Iris pigment epithelial cell (primary cell): ENCODE measurements at regions not wholly inside any gene's neighbourhood (a gene's known extent, or its start where the extent isn't known, plus 50 kb on each side); places are given as distances from the start of the nearest gene placed in this dataset.
"Not testable (repeated sequence)": the region's sequence is repeated elsewhere in the genome, so short reads cannot be mapped to it uniquely, and the experiment has no call there.

Experiments used
- DNase-seq: peaks from one replicate; pipeline ENCODE4 v3.0.0-alpha.2; 2011; ENCODE audit warnings: low read depth

DNA sequence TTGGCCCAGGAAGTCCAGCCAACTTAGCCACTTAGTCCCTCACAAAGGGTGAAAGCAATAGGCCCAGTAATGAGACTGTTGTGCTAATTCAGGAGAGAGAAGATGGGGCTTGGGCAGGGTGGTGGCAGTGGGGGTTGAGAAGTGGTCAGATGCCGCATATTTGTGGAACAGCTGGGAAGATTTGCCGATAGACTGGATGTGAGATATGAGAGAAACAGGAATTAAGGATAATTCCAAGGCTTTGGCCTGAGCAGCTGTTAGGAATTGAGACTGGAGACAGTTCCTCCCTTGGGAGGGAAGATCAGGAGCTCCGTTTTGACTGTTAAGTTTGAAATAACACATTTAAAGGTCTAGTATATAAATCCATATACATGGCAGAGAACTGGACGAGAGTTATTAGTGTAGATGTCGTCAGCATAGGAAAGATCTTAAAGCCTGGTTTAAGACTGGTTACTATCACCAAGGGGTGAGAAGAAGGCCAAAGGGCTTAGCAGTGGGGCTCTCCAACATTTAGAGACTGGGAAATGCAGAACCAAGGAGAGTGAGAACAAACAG, 323.7 kb upstream of the FAM78B start:
- DNase-seq, result no peak

DNA sequence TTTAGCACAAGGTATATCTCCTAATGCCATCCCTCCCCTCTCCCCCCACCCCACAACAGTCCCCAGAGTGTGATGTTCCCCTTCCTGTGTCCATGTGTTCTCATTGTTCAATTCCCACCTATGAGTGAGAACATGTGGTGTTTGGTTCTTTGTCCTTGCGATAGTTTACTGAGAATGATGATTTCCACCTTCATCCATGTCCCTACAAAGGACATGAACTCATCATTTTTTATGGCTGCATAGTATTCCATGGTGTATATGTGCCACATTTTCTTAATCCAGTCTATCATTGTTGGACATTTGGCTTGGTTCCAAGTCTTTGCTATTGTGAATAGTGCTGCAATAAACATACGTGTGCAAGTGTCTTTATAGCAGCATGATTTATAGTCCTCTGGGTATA, 327.0 kb upstream of the FAM78B start:
- DNase-seq, result not testable (repeated sequence)

DNA sequence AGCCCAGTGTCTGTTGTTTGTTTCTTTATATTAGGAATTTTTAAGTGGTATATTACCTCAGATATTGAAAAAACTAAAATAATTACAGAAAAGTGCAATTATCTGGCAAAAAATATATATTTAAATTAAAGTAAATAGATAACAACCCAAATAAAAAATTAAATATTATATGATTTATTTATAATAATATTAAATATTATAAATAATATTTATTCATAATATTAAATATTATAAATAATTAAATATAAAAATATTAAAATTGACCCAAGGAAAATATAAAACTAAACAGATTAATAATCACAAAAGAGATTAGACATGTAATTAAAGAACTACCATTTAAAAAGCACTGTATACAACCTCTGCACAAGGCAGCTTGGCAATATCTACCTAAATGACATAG, 331.9 kb upstream of the POGK start:
- DNase-seq, result no peak

DNA sequence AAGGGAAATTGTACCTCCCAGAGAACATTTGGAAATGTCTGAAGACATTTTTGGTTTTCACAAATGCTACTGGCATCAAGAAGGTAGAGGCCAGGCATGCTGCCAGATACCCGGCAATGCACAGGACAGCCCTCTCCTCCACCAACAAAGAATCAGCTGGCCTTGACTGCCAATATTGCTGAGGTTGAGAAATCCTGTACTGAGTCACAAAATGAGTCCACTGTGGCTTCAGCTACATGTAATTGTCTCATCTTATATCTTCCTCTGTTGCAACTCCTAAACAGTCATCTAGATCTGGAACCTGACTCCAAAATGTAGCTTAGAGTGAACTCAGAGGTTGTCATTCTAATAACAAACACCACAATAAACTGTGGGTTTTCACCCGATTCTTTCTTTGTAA, 327.5 kb upstream of the POGK start:
- no peak for DNase-seq

DNA sequence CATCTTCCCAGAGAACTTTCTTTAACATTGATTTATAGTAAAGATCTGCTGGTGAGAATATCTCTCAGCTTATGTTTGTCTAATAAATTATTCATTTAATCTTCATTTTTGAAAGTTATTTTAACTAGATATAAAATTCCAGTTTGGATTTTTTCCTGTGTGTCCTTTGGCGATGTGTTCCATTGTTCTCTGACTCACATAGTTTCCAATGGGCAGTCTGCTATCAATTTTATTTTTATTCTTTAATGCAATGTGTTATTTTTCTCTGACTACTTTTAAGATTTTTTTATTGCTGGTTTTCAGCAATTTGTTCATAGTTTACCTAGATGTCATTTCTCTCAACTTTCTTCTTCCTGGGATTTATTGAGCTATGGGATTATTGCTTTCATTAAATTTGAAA, 325.2 kb upstream of the POGK start:
- DNase-seq, result no peak

DNA sequence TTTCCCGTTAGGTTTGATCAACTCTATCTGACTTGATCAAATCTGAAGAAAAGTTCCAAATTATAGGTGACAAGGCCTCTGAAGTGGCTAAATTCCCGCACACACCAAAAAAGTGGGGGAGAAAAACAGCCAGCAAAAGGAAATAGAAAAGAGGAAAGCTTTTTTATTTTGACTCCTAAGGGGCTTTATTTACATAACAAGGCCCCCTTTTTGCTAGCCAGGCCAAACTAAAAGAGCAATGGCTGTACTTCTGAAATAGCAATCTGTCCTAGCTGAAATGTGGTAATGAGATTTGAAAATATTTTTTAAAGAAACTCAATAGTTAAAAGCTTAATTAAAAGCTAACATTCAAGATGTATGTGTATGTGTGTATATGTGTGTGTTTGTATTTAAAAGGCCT, 311.5 kb upstream of the POGK start:
- no peak for DNase-seq

DNA sequence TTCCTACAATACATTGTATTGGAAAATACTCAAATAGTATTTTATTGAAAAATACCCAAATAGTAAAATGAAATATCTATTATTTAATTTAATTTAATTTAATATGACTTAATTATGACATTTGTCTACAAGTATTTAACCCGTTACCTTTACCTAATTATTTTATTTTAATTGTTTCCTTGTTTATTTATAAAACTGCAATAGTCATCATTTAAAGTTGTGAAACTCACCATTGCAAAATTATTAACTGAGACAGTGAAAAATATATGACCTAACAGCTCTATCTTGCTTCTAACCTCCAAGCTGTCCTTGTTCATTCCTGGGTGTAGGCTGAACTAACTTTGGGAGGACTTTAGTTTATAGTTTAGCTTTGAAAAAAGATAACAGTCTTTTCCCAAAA, 300.6 kb upstream of the POGK start:
- no peak for DNase-seq

DNA sequence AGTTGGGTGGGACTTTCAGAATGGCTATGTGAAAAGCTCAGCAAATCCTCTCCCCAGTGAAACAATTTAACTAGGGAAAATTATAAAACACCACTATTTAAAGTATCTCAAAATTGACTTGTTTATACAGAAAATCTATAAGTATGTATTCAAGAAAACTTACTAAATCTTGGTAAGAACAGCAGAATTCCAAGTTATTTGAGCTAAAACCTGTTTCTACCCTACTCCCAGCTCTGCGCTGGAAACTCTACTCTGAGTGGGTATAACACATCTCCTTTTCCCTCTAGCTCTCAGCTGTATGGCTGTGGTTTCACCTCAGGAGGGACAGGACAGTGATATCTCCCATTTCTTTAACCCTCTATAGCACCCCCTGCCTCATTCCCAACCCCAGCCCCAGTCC, 295.2 kb upstream of the POGK start:
- no peak for DNase-seq

DNA sequence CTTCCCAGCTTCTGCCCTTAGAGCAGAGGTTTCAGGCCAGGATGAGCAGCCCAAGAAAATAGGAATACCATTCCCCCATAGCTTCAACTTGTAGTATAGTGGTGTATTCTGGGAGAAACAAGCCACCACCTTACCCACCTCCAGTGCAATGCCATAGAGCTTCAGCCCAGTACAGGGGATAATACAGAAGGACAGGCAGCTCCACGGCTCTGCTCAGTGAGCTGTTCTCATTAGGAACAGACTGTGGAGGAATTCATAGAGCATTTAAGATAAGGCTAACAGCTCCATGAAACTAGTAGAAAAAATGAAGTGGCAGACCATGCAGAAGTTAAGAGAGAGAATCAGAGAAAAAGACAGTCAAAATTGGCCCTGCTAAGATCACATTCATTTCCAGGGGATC, 294.7 kb upstream of the POGK start:
- DNase-seq, result no peak

DNA sequence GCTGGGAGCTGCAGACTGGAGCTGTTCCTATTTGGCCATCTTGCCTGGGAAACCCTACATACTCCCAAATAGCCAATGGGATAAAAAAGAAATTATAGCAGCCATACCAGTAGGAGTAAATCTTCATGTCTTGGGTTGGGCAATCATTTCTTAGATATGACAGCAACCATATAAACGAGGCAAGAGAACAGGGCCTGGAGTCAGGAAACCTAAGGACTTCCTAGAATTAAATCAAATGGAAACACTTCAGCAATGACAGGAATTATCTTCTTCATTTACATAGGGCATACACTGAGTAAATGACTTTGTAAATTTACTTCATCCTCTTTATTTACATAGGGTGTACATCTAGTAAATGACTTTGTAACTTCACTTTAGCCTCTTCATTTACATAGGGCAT, 286.6 kb upstream of the POGK start:
- DNase-seq, result no peak

DNA sequence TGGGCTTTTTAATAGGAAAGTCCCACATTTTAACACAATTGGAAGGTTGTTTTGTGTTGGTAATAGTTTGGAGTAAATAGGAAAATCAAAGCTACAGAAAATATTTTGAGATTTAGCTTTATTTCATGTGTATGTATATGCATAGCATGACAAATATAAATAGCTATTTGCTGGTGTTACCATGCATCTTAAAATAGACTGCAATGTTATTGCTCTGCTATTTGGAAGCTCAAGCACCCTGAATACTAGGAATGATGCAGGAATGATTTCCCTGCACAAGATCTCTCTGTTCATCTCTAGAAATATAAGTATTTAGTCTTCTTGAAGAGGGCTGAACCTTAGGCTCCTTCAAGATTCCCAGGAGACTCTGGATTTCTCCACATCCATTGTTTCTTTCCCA, 268.3 kb upstream of the POGK start:
- DNase-seq, result no peak

DNA sequence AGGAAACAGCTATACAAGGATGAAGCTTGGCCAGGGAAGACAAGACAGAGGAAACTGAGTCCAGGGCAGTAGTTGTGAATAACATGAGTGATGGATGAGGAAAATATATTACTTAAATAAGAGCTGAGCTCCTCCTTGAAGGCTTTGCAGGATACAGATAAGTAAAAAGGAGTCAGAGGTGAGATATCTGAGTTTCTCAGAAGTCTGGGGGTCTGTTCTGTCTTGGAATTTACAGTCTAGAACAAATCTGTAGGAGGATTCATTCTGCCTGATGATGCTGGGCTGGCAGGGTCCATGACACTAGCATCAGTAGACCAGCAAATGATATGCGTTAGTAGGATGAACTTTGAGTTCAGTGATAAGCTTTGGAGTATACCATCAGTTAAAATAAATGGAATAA, 266.1 kb upstream of the POGK start:
- DNase-seq, result no peak

DNA sequence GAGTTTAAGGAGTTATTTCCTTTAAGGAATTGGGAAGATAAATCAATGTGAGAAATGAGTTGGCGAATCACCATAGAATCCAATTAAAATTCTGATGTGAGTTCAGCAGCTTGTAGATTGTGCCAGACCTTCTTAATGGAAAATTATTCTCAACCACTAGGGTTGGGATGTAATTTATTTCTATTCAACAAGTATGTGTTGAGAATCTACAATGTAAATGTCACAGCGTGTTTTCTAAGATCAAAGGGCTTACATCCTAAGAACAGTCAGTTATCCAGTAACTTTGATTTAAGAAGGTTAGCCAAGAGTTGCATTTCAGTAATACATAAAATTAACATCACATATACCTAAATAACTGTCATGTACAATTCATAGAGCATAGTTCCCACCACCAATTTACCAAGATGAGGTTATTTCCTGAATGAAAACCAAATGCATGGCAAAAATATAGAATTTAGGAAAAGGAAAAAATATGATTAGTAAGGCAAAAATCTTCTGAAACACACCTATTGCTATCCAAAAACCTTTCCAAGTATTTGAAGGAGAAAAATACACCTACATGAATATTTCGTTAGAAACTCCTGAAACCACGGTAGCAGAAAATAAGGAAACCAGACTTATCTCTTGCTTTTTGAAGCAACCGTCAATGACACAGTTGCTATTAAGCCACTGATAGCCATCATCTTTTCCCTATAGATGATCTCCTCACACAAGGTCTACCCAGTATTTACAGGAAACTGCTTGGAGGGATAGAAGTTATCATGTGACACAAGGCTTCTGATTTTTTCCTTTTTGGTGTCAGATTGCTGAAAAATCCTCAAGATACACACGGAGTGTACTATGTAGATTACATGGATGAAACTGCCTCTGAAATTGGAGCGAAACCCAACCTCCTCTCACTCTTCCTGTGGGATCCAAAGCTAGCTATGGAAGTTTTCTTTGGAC, 259.4 kb upstream of the POGK start:
- DNase-seq, result no peak

DNA sequence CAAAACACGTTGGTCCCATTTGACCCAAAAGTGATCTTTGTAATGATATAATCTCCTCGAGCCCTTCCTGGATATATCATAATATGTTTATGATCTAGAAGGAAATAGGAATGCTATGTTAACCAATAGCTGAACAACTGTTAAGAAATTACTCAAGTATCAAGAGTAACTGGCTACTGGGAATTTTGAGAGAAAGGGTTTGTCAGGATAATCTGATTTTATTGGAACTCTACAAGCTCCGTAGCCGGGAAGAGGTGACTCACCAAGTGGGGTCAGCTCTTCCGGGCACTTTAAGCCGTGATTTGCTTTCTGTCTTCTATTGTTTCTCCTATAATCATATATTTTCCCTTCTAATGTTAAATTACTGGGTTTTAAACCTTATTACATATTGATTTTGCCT, 250.5 kb upstream of the POGK start:
- DNase-seq, result no peak

DNA sequence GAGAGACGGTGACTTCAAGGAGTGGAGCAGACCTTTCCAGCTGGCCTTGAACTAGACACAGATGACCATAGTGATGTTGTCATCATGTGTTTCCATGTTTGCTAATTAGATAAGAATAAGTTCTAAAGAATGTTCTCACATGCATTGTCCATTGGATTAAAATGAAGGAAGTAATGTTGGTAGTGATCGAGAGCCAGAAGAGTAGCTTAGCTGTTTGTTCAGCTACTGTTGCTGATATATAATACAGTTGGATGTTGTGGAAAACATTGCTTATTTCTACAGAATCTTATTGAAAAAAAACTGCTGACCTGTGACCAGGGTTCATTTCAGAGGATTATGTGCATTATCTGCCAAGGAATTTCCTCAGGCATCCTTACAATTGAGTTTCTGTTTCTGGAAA, 249.1 kb upstream of the POGK start:
- no peak for DNase-seq

DNA sequence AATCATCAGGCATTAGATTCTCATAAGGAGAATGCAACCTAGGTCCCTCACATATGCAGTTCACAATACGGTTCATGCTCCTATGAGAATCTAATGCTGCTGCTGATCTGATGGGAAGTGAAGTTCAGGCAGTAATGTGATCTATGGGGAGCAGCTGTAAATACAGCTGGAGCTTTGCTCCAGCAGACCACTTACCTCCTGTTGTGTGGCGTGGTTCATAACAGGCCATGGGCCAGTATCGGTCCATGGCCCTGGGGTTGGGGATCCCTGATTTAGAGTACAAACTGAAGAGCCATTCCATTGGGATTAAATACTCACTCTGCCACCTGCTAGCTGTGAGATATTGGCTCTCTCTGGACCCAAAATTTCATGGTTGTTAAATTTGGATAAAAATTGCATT, 244.6 kb upstream of the POGK start:
- DNase-seq, result no peak

DNA sequence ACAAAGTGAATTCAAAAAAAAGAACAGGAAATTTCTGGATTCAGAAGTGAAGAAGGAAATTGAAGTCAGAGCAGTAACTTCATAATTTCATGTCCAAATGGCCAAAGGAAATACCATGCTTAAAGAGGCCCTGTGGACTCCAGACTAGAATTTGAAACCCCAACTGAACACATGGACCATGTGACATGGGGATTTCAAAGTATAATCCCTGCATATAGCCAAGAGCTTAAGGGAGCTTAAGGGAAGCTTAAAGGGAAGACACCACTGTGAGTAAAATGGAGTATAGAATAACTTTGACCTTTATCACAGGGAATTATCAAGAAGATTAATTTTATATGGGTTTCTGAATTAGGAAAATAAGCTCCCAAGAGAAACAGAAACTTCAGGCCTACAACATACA, 241.8 kb upstream of the POGK start:
- no peak for DNase-seq

DNA sequence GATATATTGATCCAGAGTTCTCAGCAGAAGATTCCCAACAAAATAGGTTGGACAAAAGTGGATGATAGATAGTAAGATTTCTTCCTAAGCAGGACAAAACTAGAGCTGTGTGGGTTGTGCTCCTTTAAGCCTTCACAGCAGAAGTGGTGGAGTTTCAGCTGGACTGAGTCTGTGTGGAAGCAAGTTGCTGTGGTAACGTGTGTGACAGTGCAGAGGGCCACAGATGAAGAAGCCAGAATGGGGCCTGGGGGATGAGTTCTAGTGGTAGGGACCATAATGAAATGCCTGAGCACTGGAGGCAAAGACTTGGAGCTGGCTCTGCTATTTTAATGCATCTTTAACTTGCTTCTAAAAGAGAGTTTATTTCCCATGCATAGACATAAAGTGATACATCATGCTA, 238.7 kb upstream of the POGK start:
- no peak for DNase-seq

DNA sequence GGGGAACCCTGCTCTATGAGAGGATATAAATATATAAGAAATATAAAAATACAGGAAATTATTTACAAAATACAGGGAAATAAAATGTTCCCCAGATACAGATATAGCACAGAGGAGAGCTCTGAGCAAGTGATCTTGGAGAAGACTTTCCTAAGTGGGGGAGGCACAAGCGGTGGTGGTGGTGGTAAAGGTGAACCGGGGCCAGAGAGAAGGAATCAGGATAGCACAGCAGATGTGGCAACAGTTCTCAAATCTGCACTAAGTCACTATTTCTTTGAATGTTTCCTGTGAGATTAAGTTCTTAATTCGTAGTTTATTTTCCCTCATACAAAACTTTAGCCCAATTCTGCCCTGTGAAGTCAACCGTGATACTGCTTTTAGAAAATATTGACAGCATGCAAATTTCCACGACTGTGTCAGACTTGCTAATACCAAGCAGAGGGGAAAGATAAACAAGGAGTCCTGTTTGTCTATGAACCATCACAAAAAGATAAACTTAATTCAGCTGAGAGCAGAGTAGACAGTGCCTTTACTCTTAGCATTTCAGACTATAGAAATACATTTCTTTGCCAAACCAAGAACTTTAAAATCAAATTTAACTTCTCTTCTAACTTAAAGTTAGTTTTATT, 237.5 kb upstream of the POGK start:
- DNase-seq, result no peak

DNA sequence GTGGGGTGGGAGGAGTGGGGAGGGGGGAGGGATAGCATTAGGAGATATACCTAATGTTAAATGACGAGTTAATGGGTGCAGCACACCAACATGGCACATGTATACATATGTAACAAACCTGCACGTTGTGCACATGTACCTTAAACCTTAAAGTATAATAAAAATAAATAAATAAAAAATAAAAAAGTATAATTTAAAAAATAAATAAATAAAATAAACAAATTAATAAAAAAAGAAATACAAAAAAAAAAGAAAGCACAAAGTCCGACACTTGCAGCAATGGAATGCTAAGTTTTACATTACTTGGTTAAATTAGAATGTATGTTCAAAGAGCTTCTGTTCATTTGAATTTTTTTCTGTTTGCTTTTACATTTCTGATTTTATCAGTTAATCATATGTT, 236.5 kb upstream of the POGK start:
- DNase-seq, result not testable (repeated sequence)

DNA sequence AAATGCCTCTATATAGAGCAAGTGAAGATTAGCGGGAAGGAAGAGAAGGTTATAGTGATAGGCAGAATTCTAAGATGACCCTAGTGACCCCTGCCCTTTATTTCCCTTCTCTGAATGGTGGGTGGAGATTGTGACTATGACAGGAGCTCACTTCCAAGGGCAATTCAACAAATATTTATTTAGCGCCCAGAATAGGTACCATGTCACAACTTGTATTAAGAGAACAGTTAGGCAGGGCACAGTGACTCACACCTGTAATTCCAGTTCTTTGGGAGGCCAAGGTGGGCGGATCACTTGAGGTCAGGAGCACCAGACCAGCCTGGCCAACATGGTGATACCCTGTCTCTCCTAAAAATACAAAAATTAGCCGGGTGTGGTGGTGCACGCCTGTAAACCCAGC, 236.0 kb upstream of the POGK start:
- no peak for DNase-seq

DNA sequence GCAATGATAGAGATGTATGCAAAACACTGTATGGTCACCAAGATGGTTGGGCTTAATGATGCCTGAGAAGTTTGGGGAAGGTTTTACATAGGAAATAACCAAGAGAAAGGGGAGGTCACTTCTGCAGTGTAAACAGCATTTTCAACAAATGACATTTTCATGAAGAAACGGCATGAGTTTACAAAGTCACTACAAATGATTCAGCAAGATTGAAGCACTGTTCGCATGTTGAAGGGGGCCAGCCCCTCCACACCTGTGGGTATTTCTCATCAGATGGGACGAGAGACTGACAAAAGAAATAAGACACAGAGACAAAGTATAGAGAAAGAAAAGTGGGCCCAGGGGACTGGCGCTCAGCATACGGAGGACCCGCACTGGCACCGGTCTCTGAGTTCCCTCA, 234.1 kb upstream of the POGK start:
- no peak for DNase-seq

DNA sequence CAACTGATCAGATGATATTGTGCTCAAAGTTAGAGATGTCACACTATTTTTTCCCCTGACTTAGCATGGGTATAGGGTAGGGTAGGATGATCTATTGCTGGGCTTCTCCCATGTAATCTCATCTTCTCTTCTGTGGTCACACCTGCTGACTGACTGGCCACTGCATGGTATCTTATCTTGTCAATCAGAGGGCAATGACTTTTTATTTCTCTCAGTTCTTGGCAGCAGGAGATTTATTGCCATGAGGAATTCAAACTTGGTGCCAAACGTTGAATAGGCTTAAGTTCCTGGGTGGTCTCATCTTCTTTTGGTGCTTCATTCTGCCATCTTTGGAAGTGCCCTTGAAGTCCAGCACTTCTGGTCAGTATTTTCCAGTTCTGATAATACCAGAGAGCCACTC, 226.4 kb upstream of the POGK start:
- no peak for DNase-seq

DNA sequence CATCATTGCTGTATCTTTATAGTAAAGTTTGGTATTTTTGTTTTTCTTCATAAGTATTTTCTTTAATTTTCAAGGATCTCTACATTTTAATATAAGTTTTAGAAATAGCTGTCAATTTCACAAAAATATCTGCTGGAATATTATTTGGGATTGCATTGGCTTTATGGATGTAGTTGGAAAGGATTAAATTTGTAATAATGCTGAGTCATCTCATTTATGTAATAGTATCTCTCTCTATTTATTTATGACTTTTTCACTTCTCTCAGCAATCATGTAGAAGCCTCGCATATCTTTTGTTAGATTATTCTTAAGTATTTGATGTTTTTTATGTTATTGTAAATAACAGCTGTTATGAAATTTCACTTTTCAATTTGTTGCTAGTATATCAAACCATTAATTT, 223.1 kb upstream of the POGK start:
- DNase-seq, result no peak
